GM13977 (cell line): ENCODE measurements at regions not wholly inside any gene's neighbourhood (a gene's known extent, or its start where the extent isn't known, plus 50 kb on each side); places are given as distances from the start of the nearest gene placed in this dataset.
"Not testable (repeated sequence)": the region's sequence is repeated elsewhere in the genome, so short reads cannot be mapped to it uniquely, and the experiment has no call there.

ENCODE experiments used
- DNase-seq: peaks from one replicate; pipeline ENCODE4 v3.0.0; 2012; ENCODE audit warnings: low spot score
- CTCF ChIP-seq: IDR thresholded peaks from 2 replicates; pipeline ENCODE4 v1.5.1; 2012; ENCODE audit warnings: mild to moderate bottlenecking, control low read depth; ENCODE audit not compliant: insufficient read depth; ENCODE audit errors: extremely low read depth, missing control alignments
- in situ Hi-C: fragments of 300-500 bp; cut with MboI; formaldehyde crosslinking; loops from one replicate; pipeline ENCODE4 v1.12.0; 2022; ENCODE audit warnings: low sequenced_read_pairs, low pct_unique_long_range_greater_than_20kb, mixed read lengths, inconsistent platforms; ENCODE audit not compliant: unreplicated experiment

DNA sequence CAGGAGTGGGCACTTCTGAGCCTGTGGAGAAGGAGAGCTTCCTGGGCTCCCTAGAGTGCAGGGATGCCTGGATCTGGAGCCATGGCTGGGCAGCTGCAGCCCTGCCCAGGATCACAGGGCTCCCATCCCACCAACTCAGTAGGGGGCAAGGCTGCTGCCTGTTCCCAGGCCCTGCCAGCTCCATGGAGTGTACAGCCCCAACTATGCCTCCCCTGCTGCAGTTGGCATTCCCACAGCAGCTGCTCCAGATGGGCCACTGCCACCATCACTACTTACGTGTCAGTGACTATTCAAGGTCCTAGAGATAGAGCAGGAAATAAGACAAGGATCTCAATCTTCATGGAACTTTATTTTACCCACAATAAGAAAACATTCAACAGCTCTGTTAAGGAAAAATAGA lies 107.1 kb upstream of the TNPO1 start:
- no peak for DNase-seq
- no peak for TF ChIP-seq CTCF
- in situ Hi-C loops = no loop called here

GRCh38 chr5:72705178-72705577 lies 111.3 kb upstream of the TNPO1 start:
- TF ChIP-seq CTCF = no peak
- no peak for DNase-seq

DNA sequence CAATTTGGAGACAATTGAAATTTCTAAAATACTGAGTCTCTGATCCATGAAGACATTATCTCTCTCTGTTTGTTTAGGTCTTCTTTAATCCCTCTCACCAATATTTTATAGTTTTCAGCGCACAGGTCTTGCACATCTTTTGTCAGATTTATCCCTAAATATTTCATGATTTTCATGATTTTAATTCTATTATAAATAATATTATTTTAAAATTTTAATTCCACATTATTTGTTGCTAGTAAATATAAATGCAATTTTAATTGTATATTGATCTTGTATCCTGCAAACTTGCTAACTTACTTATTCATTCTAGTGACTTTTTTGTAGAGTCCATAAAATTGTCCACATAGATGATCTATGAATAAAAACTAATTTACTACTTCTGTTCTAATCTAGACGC lies 112.6 kb upstream of the TNPO1 start:
- in situ Hi-C loops = no loop called here
- no peak for TF ChIP-seq CTCF
- no peak for DNase-seq

More at GRCh38 chr5:72705178-72705577, 111.3 kb upstream of the TNPO1 start:
- in situ Hi-C loops = no loop called here

DNA sequence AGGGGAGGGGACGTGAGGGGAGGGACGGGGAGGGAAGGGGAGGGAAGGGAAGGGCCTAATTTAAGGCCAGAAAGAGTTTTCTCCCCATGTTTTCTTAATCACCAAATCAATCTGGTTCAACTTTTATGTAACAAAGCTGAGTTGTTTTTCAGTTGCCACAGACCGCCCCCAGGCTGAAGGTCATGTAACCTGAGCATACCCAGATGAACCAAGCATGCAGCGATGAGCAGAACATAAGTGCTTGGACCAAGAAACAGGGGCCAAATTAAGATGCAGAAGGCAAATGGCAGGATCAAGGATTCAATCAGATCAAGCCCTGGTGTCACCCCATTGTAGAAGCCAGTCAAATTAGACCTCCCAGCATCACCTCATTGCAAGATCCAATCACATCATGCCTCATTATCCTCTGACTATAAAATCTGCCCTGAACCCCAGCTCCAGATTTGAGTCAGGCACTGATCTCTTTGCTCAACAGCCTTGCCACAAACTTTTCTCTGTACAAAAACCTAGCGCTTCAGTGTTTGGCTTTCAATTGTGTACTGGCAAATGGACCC lies 113.5 kb upstream of the TNPO1 start:
- DNase-seq = no peak
- in situ Hi-C loops = no loop called here
- TF ChIP-seq CTCF = no peak

DNA sequence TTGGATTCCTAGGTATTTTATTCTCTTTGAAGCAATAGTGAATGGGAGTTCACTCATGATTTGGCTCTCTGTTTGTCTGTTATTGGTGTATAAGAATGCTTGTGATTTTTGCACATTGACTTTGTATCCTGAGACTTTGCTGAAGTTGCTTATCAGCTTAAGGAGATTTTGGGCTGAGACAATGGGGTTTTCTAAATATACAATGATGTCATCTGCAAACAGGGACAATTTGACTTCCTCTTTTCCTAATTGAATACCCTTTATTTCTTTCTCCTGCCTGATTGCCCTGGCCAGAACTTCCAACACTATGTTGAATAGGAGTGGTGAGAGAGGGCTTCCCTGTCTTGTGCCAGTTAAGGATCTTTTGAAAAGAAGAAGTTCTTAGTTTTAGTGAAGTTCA lies 114.4 kb upstream of the TNPO1 start:
- DNase-seq, in situ Hi-C loops: not testable (repeated sequence)

DNA sequence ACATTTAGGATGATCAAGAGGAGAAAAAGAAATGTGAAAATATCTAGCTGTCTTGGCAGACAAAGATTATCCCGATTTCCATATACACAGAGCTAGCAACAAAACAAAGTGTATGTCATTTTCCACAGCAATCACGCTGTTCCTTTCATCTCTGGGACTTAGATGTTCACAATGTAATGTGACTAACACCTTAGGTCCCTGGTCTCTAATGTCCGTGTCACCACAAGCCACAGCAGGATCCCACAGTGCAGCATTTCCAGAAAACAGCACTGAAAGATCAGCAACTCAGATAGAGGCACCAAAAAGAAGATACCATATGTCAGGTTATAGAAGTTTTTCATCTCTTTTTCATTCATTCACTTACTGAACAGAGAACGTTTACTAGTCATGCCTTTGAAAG lies 118.0 kb upstream of the TNPO1 start:
- TF ChIP-seq CTCF = no peak
- no peak for DNase-seq
- in situ Hi-C loops = no loop called here

DNA sequence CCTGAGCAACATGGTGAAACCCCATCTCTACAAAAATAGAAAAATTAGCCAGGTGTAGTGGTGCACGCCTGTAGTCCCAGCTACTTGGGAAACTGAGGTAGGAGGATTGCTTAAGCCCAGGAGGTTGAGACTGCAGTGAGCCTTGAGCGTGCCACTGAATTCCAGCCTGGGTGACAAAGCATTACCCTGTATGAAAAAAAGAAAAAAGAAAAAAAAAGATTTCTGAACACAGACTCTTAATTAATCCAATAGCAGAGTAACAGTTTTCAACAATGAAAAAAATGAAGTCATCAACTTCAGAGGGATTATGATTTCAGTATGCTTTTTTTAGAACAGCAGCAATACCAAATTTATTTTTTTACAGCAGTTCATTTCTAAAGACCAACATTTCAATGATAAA lies 118.8 kb upstream of the TNPO1 start:
- TF ChIP-seq CTCF = no peak
- in situ Hi-C loops = no loop called here
- no peak for DNase-seq
